ENCODE measurements at regions not wholly inside any gene's neighbourhood (a gene's known extent, or its start where the extent isn't known, plus 50 kb on each side); places are given as distances from the start of the nearest gene placed in this dataset.

- DNase-seq (ENCODE audit: low read depth, low spot score): no peak
- no peak overlapping the region for H3K27ac ChIP-seq
Measured at GRCh38 chr1:191904991-191905390, 253.3 kb upstream of the RGS18 start.

- H3K27ac ChIP-seq: no peak overlapping the region
- DNase-seq (ENCODE audit: low read depth, low spot score): no peak
Measured at GRCh38 chr1:191905781-191906180, 252.5 kb upstream of the RGS18 start.

GRCh38 chr1:191907121-191907520 is 251.1 kb upstream of the RGS18 start:
- H3K27ac ChIP-seq: no peak overlapping the region
- no peak for DNase-seq (ENCODE audit: low read depth, low spot score)

GRCh38 chr1:191910245-191910644 is 248.0 kb upstream of the RGS18 start:
- no peak overlapping the region for H3K27ac ChIP-seq
- DNase-seq (ENCODE audit: low read depth, low spot score): no peak

- H3K27ac ChIP-seq: no peak overlapping the region
- no peak for DNase-seq (ENCODE audit: low read depth, low spot score)
Measured at GRCh38 chr1:191912517-191912916, 245.7 kb upstream of the RGS18 start.

GRCh38 chr1:191913260-191913977 is 244.8 kb upstream of the RGS18 start:
- no peak for DNase-seq (ENCODE audit: low read depth, low spot score)
- H3K27ac ChIP-seq: no peak overlapping the region

GRCh38 chr1:191929383-191929782 is 228.9 kb upstream of the RGS18 start:
- no peak for DNase-seq (ENCODE audit: low read depth, low spot score)
- H3K27ac ChIP-seq: no peak overlapping the region

- DNase-seq (ENCODE audit: low read depth, low spot score): no peak
- H3K27ac ChIP-seq: no peak overlapping the region
Measured at GRCh38 chr1:191943684-191944083, 214.6 kb upstream of the RGS18 start.

GRCh38 chr1:191953526-191953925 is 204.7 kb upstream of the RGS18 start:
- DNase-seq (ENCODE audit: low read depth, low spot score): no peak
- no peak overlapping the region for H3K27ac ChIP-seq

GRCh38 chr1:191959856-191960255 is 198.4 kb upstream of the RGS18 start:
- DNase-seq (ENCODE audit: low read depth, low spot score): no peak
- no peak overlapping the region for H3K27ac ChIP-seq

GRCh38 chr1:191963286-191963685 is 195.0 kb upstream of the RGS18 start:
- no peak overlapping the region for H3K27ac ChIP-seq
- DNase-seq (ENCODE audit: low read depth, low spot score): no peak

- no peak for DNase-seq (ENCODE audit: low read depth, low spot score)
Measured at GRCh38 chr1:191963781-191964455, 194.3 kb upstream of the RGS18 start.

GRCh38 chr1:191969290-191969689 is 189.0 kb upstream of the RGS18 start:
- H3K27ac ChIP-seq: no peak overlapping the region
- DNase-seq (ENCODE audit: low read depth, low spot score): no peak

More at GRCh38 chr1:191963781-191964455, 194.3 kb upstream of the RGS18 start:
- no peak overlapping the region for H3K27ac ChIP-seq

GRCh38 chr1:191970116-191970515 is 188.1 kb upstream of the RGS18 start:
- no peak for DNase-seq (ENCODE audit: low read depth, low spot score)
- H3K27ac ChIP-seq: no peak overlapping the region

- no peak overlapping the region for H3K27ac ChIP-seq
- no peak for DNase-seq (ENCODE audit: low read depth, low spot score)
Measured at GRCh38 chr1:191971447-191971846, 186.8 kb upstream of the RGS18 start.

GRCh38 chr1:191974004-191974403 is 184.3 kb upstream of the RGS18 start:
- no peak for DNase-seq (ENCODE audit: low read depth, low spot score)
- no peak overlapping the region for H3K27ac ChIP-seq

GRCh38 chr1:191977874-191978506 is 180.3 kb upstream of the RGS18 start:
- no peak for DNase-seq (ENCODE audit: low read depth, low spot score)
- H3K27ac ChIP-seq: no peak overlapping the region

- DNase-seq (ENCODE audit: low read depth, low spot score): no peak
- no peak overlapping the region for H3K27ac ChIP-seq
Measured at GRCh38 chr1:191984856-191985255, 173.4 kb upstream of the RGS18 start.

- DNase-seq (ENCODE audit: low read depth, low spot score): no peak
- H3K27ac ChIP-seq: no peak overlapping the region
Measured at GRCh38 chr1:191992118-191992517, 166.1 kb upstream of the RGS18 start.

- DNase-seq (ENCODE audit: low read depth, low spot score): no peak
- H3K27ac ChIP-seq: no peak overlapping the region
Measured at GRCh38 chr1:191993549-191993948, 164.7 kb upstream of the RGS18 start.

GRCh38 chr1:192002063-192002462 is 156.2 kb upstream of the RGS18 start:
- no peak overlapping the region for H3K27ac ChIP-seq
- no peak for DNase-seq (ENCODE audit: low read depth, low spot score)
